Stimulated activated CD8-positive, alpha-beta memory T cell treated with anti-CD3 and anti-CD28 coated beads, Interleukin-15, amount 100 ng/mL, for 48 hours (primary cell): ENCODE measurements at regions not wholly inside any gene's neighbourhood (a gene's known extent, or its start where the extent isn't known, plus 50 kb on each side); places are given as distances from the start of the nearest gene placed in this dataset.

ENCODE experiments used
- DNase-seq, 2 donors: peaks; one replicate each; pipeline ENCODE4 v3.0.0-alpha.2; 2020; ENCODE audit warnings: low read depth in 2 of 2

DNA sequence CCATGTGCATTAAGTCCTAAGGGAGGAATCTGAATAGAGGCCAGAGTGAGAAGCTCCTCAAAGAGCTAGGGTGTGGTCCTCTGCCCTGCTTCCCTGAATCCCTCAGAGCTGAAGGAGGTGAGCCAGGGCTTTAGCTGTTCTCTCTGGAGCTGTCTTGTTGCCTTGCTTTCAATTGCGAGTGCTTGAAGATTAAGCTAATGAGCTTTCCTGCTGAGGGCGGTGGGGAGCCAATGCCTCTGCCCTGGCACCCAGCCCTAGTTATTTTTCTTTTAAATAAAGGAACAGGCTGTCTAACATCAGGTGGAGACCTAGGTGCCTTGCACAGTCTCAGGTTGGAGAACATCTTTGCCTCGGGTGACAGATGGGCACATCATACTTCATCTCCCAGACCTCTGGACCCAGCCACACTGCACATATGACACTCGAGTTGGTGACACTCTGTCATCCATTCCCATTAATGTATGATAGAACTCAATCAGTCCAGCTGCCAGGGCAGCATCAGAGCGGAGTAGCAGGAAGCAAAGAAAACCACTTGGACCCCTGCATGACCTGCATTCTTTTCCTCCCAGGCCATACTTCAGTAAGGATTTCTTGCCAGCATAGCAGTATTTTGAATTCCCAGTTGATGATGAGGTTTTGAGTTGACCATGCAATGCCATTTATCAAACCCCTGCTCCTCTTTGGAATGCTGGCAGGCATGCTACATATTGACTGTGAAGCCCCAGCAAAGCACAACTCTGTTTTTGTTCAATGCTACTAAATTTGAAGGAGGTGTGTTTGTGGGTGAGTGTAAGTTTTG lies 292.7 kb downstream of the RNF144A start:
- no peak for DNase-seq

DNA sequence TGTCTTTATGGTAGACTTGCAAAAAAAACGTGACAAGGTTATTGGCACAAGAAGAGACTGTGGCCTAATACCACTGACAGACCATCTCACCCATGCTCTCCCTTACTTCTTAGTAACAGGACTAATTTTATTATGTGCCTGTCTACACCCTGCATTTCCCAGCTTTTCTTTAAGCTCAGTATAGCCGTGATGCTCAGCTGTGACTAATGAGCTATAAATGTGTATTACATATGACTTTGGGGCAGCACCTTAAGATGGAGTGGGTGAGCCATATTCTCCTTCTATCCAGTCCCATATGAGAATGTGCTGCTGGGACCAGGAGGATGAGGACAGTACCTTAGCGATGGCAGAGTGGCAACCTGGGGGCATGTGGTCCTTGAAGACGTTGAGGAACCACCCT lies 293.5 kb downstream of the RNF144A start:
- DNase-seq: no peak

DNA sequence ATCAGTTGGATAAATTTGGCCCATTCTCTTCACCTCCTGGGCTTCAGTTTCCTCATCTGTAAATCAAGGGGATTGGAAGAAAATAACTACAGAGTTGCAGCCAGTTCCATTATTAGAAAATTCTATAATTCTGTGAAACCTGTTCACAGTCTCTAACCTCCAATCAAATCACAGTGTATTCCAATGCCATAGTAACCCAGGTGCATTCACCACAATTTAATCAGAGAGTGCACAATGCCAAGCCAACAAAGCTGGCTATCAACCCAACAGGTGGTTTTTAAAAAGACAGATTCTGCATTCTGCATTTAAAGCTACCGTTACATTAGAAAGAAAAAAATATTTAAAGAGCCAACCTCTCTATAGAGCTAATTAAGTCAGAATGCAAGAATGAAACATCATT lies 308.6 kb downstream of the RNF144A start:
- DNase-seq: no peak

DNA sequence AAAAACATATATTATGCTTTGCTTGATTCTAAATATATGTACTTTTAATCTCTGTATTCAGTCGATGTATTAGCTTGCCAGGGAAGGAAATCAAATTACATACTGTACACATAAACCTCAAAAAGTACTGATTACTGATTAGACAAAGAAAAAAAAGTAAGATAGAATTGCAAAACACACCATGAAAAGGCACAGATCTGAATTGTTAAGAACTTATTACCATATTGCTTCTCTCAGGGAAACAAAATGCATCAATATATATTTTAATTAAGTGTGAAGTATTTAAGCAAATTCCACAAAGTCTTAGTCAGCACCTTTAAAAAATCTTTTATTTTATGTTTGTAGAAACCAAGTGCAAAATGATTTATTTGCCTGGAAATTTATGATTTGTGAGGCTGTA lies 309.3 kb downstream of the RNF144A start:
- no peak for DNase-seq

- no peak for DNase-seq
Observed at GRCh38 chr2:7233126-7233525, 315.9 kb downstream of the RNF144A start.

- DNase-seq: no peak
Observed at GRCh38 chr2:7237466-7237865, 320.3 kb downstream of the RNF144A start.

DNA sequence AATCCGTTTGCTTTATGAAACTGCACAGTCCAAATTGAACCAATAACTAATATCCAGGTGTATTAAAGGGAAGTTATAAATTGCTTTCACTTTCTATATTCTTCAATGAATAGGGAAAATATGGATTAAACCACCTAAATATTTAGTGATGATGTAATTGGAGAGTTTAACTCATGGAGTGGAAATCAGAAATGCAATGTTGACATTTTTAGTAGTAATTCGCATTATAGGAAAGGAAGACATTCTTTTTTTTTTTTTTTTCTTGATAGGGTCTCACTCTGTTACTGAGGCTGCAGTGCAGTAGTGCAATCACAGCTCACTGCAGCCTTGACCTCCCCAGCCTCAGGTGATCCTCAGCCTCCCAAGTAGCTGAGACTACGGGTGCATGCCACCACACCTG lies 321.9 kb downstream of the RNF144A start:
- no peak for DNase-seq

- DNase-seq: no peak
Observed at GRCh38 chr2:7241041-7241745, 324.0 kb downstream of the RNF144A start.

DNA sequence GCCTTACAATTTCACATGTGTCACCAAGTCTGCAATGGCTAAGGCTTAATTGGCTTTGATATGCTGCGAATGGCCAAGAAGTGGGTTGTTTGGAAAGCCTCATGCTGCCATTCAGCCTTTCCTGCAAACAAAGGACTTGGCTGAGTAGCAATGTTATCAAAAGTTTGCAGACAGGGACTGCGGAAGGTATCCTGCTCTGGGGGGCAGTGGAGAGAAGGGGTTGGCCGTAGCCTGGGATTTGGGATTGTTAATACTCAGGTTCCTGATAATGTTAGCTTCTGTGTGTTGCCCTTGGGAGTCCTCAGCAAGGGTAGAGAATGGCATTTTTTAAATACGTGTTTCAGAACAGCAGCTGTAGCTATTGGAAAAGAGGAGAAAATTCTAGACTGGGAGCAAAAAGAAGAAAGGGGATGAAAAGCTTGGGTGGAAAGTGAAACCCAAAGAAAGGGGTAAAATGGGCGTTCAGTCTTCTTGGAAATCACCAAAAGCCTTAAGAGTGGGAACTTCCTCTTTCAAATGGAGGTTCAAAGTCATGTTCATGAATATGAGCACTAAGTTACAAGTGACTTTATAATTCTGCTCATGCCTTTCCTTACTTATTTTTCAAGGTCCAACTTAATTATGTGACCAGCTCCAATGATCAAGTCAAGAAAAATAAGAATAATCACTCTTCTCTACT lies 325.1 kb downstream of the RNF144A start:
- DNase-seq: no peak

GRCh38 chr2:7243276-7243675 lies 326.1 kb downstream of the RNF144A start:
- no peak for DNase-seq

DNA sequence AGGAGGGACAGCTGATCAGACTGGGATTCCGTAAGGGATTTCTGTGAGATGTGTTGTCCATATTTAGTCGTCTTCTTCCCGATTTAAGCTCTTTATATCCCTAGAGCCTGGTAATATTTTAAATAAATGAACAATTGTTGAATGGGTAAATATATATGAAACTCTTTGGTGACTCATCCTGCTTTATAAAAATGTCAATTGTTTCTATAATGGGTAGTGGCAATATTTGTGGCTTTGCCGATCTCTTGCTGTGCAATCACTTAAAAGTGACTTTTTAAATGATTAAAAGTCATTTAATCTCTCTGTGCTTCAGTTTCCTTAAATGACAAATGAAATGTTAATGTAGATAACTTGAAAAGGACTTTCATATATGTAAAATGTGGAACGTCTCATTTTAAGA lies 339.2 kb downstream of the RNF144A start:
- no peak for DNase-seq

DNA sequence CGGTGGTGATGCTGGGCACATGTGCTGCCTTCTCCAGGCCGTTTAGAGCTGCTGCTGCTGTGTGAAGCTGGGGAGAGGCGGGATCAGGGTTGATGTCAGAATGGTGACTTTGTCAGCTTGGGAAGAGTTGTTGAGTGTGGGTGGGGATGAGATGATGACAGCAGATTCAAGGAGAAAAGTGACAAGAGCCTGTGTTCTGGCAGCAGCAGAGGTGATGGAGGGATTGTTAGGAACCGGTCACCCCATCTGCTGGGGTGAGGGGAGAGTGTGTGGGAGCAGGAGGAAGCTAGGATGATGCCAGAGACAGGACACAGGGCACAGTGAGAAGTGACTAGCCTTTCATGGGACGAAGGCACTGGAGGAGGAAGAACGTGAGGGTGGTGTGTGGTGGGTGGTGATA lies 345.5 kb downstream of the RNF144A start:
- no peak for DNase-seq

- DNase-seq: no peak
Observed at GRCh38 chr2:7264791-7265190, 347.6 kb downstream of the RNF144A start.

GRCh38 chr2:7265286-7265685 lies 348.1 kb downstream of the RNF144A start:
- DNase-seq: no peak

DNA sequence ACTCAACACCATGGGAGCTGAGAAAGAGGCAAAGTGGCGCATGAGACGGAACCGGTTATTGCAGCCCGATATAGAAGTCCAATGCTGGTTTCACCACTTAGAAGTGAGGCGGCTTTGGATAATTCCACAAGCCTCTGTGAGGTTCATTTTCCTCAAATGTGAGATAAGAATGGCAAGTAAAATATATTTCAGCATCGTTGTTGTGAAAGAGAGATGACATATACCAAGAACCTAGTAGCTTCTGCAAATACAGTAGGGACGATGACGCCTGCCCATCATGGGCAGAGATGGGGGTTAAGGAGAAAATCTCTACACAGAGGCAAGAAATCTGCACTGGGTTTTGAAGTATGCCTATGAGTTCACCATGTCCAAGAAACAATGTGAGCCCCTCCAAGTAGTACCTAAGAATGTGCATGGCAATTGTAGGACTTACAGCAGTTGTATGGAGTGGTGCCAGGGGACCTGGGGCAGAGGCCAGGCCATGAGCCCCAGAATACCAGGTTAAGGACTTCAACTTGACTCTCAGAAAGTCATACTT lies 352.0 kb downstream of the RNF144A start:
- DNase-seq: no peak

DNA sequence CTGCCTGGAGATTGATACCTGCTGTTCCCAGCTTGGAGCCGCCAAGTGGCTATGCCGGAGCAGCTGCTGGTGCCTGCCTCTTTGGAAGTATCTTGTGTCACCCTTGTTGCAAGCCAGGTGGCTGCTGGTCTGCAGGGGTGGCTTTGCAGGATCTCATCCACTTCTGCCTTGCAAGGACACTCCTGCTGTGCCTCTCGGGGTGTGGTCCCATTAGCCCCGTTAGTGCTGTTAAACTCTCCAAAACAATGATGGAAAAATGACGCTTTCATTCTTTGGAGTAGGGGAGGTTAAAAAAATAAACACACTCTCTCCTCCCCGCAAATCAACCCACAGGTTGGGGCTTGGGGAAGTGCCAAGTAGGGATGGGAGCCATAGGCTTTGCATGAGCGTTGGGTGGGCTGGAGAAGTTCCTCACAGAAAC lies 352.8 kb downstream of the RNF144A start:
- DNase-seq: no peak

- no peak for DNase-seq
Observed at GRCh38 chr2:7272210-7272609, 355.0 kb downstream of the RNF144A start.

DNA sequence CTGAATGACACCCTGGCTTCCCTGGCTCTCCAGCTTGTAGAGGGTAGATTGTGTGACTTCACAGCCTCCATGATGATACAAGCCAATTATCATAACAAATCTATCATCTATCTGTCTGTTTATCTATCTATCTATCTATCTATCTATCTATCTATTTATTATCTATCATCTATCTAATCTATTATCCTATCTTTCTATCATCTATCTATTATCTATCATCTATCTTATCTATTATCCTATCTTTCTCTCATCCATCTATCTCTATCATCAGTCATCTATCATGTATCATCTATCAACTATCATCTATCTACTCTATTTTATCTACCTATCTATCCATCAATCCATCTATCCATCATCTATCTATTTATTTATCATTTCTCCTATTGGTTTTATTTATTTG lies 361.8 kb downstream of the RNF144A start:
- no peak for DNase-seq

DNA sequence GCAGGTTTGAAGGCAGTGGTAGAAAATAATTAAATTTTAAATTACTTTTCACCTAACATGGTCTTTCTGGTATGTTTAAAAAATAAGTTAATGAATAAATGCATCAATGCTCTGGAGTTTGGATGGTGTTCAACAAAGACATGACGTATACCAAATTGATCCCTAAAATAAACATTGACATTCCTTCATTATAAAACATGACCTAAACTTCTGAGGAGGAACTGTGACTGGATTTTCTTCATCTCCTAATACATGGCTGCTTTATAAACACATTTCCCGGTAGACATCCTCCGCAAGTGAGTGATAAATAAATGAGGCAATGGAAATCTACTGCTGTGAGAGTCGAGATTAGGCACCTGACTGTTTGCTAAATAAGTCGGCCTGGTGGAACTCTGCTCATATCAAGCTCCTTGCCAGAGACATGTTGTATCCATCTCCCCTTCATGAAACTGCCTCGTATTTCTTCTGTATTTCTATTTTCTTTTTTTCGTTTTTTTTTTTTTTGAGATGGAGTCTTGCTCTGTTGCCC lies 362.3 kb downstream of the RNF144A start:
- no peak for DNase-seq

DNA sequence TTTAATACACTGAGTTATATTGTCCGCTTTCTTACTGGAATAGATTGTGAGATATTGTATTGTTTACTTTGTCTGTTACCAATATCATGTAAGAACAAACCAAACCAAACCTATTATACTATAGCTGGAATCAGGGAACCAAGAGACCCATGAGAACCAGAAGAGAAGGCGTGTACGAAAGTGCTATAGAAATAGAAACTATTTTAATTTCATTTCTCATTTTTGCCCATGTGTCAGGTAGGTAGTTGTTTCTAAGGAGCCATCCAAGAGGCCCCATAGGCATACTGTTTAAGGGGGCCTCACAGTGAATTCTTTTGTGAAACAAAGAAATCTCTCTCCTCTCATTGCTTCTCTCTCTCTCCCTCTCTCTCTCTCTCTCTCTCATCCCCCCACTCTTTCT lies 363.6 kb downstream of the RNF144A start:
- no peak for DNase-seq

DNA sequence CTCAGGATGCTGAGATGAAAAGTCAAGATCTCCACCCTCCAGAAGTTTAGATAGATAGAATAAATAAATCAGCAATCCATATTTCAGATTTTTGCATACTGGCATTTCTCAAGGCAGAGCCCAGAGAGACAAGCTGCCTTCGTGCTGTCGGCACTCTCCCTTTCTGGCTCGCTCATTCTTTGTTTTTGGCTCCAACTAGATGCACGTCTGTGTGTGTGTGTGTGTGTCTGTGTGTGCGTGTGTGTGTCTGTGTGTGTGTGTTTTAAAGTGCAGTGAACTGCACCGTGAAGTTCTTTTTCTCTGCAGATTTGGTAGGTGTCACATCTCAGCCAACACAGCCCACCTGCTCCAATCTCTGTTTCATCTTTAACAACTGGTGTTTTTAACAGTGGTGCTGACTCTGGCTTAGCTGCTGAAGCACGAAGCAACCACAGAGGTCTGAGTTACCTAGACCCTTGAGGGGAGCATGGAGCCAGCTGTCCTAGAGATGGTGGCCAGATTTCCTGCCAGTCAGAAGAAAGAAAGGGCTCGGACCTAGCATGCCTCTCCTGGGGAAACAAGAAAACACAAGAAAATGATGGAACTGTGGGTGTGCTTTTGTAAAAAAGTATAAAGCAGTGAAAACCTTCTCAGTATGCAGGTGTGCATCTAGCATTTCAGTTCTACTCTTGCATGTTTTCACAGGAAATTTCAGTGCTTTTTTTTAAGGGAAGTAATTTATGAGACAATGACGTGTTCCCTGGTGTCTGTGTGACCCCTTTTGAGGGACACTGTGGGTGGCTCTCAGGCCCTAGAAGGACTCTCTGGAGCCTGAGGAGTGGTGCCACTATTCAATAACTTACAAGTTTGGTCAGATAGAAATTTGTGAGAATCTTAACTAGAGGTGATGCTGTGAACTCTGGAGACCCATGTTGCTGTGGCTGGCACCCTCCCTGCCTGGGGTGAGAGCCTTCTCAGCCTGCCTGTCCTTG lies 364.3 kb downstream of the RNF144A start:
- DNase-seq: no peak
